Endodermal cell (in vitro differentiated cells): ENCODE measurements at regions not wholly inside any gene's neighbourhood (a gene's known extent, or its start where the extent isn't known, plus 50 kb on each side); places are given as distances from the start of the nearest gene placed in this dataset.

Experiments used
- DNase-seq: peaks from one replicate; pipeline ENCODE4 v3.0.0-alpha.2; 2017
- H3K27ac ChIP-seq: 2 replicates; pipeline ENCODE4 v1.5.1; 2013; ENCODE audit warnings: mild to moderate bottlenecking, low read depth, low read length, moderate library complexity
- H3K27me3 ChIP-seq: 2 replicates; pipeline ENCODE4 v1.6.1; 2013; ENCODE audit warnings: mild to moderate bottlenecking, low read length, moderate library complexity; ENCODE audit not compliant: insufficient read depth, control insufficient read depth, poor library complexity, severe bottlenecking
- H3K36me3 ChIP-seq: 2 replicates; pipeline ENCODE4 v1.7.0; 2013; ENCODE audit warnings: mild to moderate bottlenecking, low read length, moderate library complexity; ENCODE audit not compliant: control insufficient read depth, insufficient read depth
- H3K4me1 ChIP-seq: one replicate; pipeline ENCODE4 v1.7.0; 2013; ENCODE audit warnings: low read length; ENCODE audit not compliant: control insufficient read depth, insufficient read depth
- H3K4me3 ChIP-seq: 2 replicates; pipeline ENCODE4 v1.5.1; 2013; ENCODE audit warnings: mild to moderate bottlenecking, low read length, moderate library complexity
- H3K9ac ChIP-seq: 2 replicates; pipeline ENCODE4 v1.6.1; 2013; ENCODE audit warnings: mild to moderate bottlenecking, low read length, moderate library complexity; ENCODE audit not compliant: poor library complexity, severe bottlenecking; ENCODE audit errors: extremely low read depth
- H3K9me3 ChIP-seq: 2 replicates; pipeline ENCODE4 v1.6.1; 2013; ENCODE audit warnings: mild to moderate bottlenecking, low read length, moderate library complexity; ENCODE audit not compliant: control insufficient read depth
- H3K27ac Mint-ChIP-seq: 2 replicates; pipeline ENCODE4 v1.8.0; 2020; ENCODE audit warnings: mixed read lengths
- H3K27me3 Mint-ChIP-seq: 2 replicates; pipeline ENCODE4 v1.8.0; 2021; ENCODE audit warnings: mild to moderate bottlenecking, mixed read lengths; ENCODE audit not compliant: insufficient read depth
- H3K36me3 Mint-ChIP-seq: 2 replicates; pipeline ENCODE4 v1.8.0; 2020; ENCODE audit warnings: low read depth, mixed read lengths
- H3K4me1 Mint-ChIP-seq: 2 replicates; pipeline ENCODE4 v1.8.0; 2020; ENCODE audit warnings: mixed read lengths
- H3K4me3 Mint-ChIP-seq: 2 replicates; pipeline ENCODE4 v1.8.0; 2020; ENCODE audit warnings: mild to moderate bottlenecking, moderate library complexity, mixed read lengths
- H3K9me3 Mint-ChIP-seq: 2 replicates; pipeline ENCODE4 v1.8.0; 2020; ENCODE audit warnings: mild to moderate bottlenecking, mixed read lengths
- WGBS, 2 experiments: methylation state at CpG; one replicate each; pipeline versions ENCODE4 v1.1.5 to v1.1.7; 2013; ENCODE audit warnings: missing lambda C conversion rate in 2 of 2, mixed read lengths in 1 of 2; ENCODE audit not compliant: insufficient coverage in 1 of 2, insufficient read length in 1 of 2; 5-methylcytosine and 5-hydroxymethylcytosine counted together
- TF ChIP-seq, protein P1 (sequence below): fragments of 200-600 bp; sonication (generic); conservative IDR thresholded peaks from 2 replicates; pipeline ENCODE4 v1.5.0; 2021; ENCODE audit warnings: antibody characterized with exemption, mild to moderate bottlenecking

DNA sequence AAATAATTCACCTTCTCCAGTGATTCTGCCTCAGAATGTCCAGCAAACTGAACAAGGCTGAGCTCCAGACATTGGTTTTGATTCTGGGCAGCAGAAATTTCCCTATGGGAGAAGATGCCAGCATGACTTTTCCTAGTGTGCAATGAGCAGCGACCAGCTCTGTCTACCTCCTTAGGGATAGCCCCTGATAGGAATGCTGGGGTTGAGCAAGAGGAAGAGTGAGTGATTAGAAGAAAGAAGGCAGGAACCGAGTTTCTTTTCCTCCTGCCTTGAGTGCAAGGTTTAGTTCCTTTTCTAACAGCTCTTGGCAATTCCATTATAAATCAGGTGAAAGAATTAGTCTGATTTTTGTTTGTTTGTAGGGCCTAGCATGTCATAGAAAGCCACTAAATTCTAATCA is 379.0 kb downstream of the DAD1 start:
- no peaks in the 10 kb centered on the region for H3K4me1 ChIP-seq
- H3K4me3 Mint-ChIP-seq: no peak overlapping the region
- 43 to 100% methylated on average over 1 to 2 of the region's 2 CpGs for WGBS, 2 experiments
- no peaks in the 10 kb centered on the region for H3K27me3 ChIP-seq
- no peak overlapping the region for H3K27ac ChIP-seq
- H3K36me3 Mint-ChIP-seq: no peaks in the 10 kb centered on the region
- H3K36me3 ChIP-seq: no peaks in the 10 kb centered on the region
- peaks cover 18% of the 10 kb centered on the region for H3K4me1 Mint-ChIP-seq
- no peaks in the 10 kb centered on the region for H3K27me3 Mint-ChIP-seq
- H3K9me3 Mint-ChIP-seq: no peaks in the 10 kb centered on the region
- no peak overlapping the region for H3K27ac Mint-ChIP-seq
- DNase-seq: no peak
- H3K9ac ChIP-seq: no peak overlapping the region
- TF ChIP-seq, protein P1, sequence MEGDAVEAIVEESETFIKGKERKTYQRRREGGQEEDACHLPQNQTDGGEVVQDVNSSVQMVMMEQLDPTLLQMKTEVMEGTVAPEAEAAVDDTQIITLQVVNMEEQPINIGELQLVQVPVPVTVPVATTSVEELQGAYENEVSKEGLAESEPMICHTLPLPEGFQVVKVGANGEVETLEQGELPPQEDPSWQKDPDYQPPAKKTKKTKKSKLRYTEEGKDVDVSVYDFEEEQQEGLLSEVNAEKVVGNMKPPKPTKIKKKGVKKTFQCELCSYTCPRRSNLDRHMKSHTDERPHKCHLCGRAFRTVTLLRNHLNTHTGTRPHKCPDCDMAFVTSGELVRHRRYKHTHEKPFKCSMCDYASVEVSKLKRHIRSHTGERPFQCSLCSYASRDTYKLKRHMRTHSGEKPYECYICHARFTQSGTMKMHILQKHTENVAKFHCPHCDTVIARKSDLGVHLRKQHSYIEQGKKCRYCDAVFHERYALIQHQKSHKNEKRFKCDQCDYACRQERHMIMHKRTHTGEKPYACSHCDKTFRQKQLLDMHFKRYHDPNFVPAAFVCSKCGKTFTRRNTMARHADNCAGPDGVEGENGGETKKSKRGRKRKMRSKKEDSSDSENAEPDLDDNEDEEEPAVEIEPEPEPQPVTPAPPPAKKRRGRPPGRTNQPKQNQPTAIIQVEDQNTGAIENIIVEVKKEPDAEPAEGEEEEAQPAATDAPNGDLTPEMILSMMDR: no peak
- no peaks in the 10 kb centered on the region for H3K9me3 ChIP-seq
- no peak overlapping the region for H3K4me3 ChIP-seq

DNA sequence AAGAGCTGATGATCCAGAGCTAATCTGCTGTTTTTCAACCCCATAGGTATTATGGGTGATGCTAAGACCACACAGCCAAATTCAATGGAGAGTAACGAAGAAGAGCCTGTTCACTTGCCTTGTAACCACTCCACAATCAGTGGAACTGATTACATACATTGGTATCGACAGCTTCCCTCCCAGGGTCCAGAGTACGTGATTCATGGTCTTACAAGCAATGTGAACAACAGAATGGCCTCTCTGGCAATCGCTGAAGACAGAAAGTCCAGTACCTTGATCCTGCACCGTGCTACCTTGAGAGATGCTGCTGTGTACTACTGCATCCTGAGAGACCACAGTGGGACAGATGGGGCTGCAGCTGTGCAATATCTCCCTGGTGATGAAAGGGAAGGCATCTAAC is 386.0 kb downstream of the DAD1 start:
- H3K9me3 Mint-ChIP-seq: peaks cover 18% of the 10 kb centered on the region
- H3K27me3 Mint-ChIP-seq: peaks cover 2% of the 10 kb centered on the region
- H3K4me3 Mint-ChIP-seq: no peak overlapping the region
- Histone ChIP-seq H3K4me1 (no peaks in the 10 kb centered on the region), H3K36me3 (no peaks in the 10 kb centered on the region), H3K27ac (no peak overlapping the region), H3K4me3 (no peak overlapping the region), H3K9ac (no peak overlapping the region), H3K9me3 (no peaks in the 10 kb centered on the region), H3K27me3 (no peaks in the 10 kb centered on the region)
- TF ChIP-seq, protein P1: no peak
- no peaks in the 10 kb centered on the region for H3K36me3 Mint-ChIP-seq
- 90 to 95% methylated on average over 5 of the region's 5 CpGs for WGBS, 2 experiments
- no peak overlapping the region for H3K27ac Mint-ChIP-seq
- H3K4me1 Mint-ChIP-seq: peaks cover under 1% of the 10 kb centered on the region
- DNase-seq: no peak

DNA sequence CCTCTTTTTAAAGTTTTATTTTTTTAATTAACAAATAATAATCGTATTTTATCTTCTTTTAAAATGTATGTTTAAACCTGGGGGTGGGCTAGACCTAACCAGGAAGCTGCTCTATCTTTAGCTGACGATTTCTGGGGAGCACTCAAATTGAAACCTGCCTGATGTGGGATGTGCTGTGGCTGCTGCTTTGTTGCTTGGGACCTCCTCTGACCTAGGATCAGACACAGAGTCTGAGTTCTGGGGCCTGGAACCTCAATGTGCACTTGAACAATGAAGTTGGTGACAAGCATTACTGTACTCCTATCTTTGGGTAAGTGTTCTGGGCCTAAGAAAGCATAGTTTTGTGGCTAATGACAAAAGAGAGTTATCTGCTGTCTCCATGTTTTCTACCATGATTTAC is 386.7 kb downstream of the DAD1 start:
- Histone ChIP-seq H3K36me3 (no peaks in the 10 kb centered on the region), H3K27ac (no peak overlapping the region), H3K4me3 (no peak overlapping the region), H3K9me3 (no peaks in the 10 kb centered on the region), H3K4me1 (no peaks in the 10 kb centered on the region), H3K9ac (no peak overlapping the region), H3K27me3 (no peaks in the 10 kb centered on the region)
- no peaks in the 10 kb centered on the region for H3K4me1 Mint-ChIP-seq
- WGBS, 2 experiments: 79% methylated on average over 2 of the region's 2 CpGs; no CpG with 5 or more reads in 1 of the 2 experiments
- H3K27me3 Mint-ChIP-seq: peaks cover 2% of the 10 kb centered on the region
- H3K36me3 Mint-ChIP-seq: no peaks in the 10 kb centered on the region
- TF ChIP-seq, protein P1: no peak
- H3K9me3 Mint-ChIP-seq: peaks cover 18% of the 10 kb centered on the region
- H3K27ac Mint-ChIP-seq: no peak overlapping the region
- H3K4me3 Mint-ChIP-seq: no peak overlapping the region
- no peak for DNase-seq
